ENCODE measurements at regions not wholly inside any gene's neighbourhood (a gene's known extent, or its start where the extent isn't known, plus 50 kb on each side); places are given as distances from the start of the nearest gene placed in this dataset.

- TF ChIP-seq CTCF (IDR thresholded peaks at IDR 0.05) (no peak), POLR2A (IDR thresholded peaks at IDR 0.05) (no peak)
Measured at GRCh38 chr2:204487447-204488229, 57.6 kb upstream of the PARD3B start.

Data from uterus (tissue), 2 donors.